IMR-90 (cell line): ENCODE measurements at regions not wholly inside any gene's neighbourhood (a gene's known extent, or its start where the extent isn't known, plus 50 kb on each side); places are given as distances from the start of the nearest gene placed in this dataset.

Experiments
- ATAC-seq: fragments of 200-7000 bp; cut with Tn5 transposase; 2 replicates; pipeline ENCODE4 v1.9.1; 2020; ENCODE audit warnings: low read depth, mild to moderate bottlenecking, moderate library complexity
- BruUV-seq: library from RNA; stranded (reverse); fragments of 400-500 nt; replicated peaks from 2 replicates; lab custom pipeline; 2021; lab: Mats Ljungman, UMichigan
- CTCF ChIA-PET: fragments of 300-600 bp; formaldehyde crosslinking; extraction: SDS; loops from one replicate; lab custom pipeline; 2021; ENCODE audit warnings: antibody characterized with exemption; lab: Yijun Ruan, JAX
- POLR2A ChIA-PET: fragments of 300-600 bp; sonication (Branson Sonifier 250); formaldehyde crosslinking; loops from one replicate; lab custom pipeline; 2022; ENCODE audit warnings: antibody characterized with exemption; ENCODE audit not compliant: unreplicated experiment; lab: Charles Lee
- DNase-seq: peaks from one replicate; pipeline ENCODE4 v3.0.0; 2013
- H2AFZ ChIP-seq: replicated peaks from 2 replicates; pipeline ENCODE3; 2013; ENCODE audit warnings: low read length, mild to moderate bottlenecking; ENCODE audit not compliant: poor library complexity
- H2AK5ac ChIP-seq: 2 replicates; pipeline ENCODE4 v1.6.1; 2013; ENCODE audit warnings: low read depth, low read length, inconsistent platforms
- H2AK9ac ChIP-seq: replicated peaks from 2 replicates; pipeline ENCODE3; 2013; ENCODE audit warnings: mild to moderate bottlenecking, low read depth, low read length, moderate library complexity; ENCODE audit not compliant: poor library complexity
- H2BK120ac ChIP-seq: 2 replicates; pipeline ENCODE4 v1.6.1; 2013; ENCODE audit warnings: low read depth, low read length, inconsistent platforms
- H2BK15ac ChIP-seq: 3 replicates; pipeline ENCODE4 v1.6.1; 2013; ENCODE audit warnings: low read depth, low read length, inconsistent platforms
- H2BK20ac ChIP-seq: 2 replicates; pipeline ENCODE4 v1.6.1; 2013; ENCODE audit warnings: low read depth, mild to moderate bottlenecking, inconsistent platforms, low read length, moderate library complexity
- H2BK5ac ChIP-seq: 2 replicates; pipeline ENCODE4 v1.6.1; 2013; ENCODE audit warnings: mild to moderate bottlenecking, low read depth, low read length, inconsistent platforms; ENCODE audit not compliant: poor library complexity, severe bottlenecking
- H3K14ac ChIP-seq: replicated peaks from 2 replicates; pipeline ENCODE4 v1.6.1; 2013; ENCODE audit warnings: low read depth, low read length, inconsistent platforms
- H3K18ac ChIP-seq: 2 replicates; pipeline ENCODE4 v1.6.1; 2013; ENCODE audit warnings: low read depth, low read length, control low read depth
- H3K23ac ChIP-seq: 2 replicates; pipeline ENCODE4 v1.6.1; 2013; ENCODE audit warnings: low read depth, low read length, inconsistent platforms
- H3K27ac ChIP-seq: 2 replicates; pipeline ENCODE4 v1.5.1; 2013; ENCODE audit warnings: mild to moderate bottlenecking, control low read depth, low read length; ENCODE audit not compliant: insufficient read depth
- H3K27me3 ChIP-seq: 2 replicates; pipeline ENCODE4 v1.6.1; 2013; ENCODE audit warnings: low read length; ENCODE audit not compliant: control insufficient read depth, insufficient read depth
- H3K36me3 ChIP-seq: 2 replicates; pipeline ENCODE4 v1.6.1; 2013; ENCODE audit warnings: low read length, mixed read lengths; ENCODE audit not compliant: control insufficient read depth, insufficient read depth
- H3K4ac ChIP-seq: 2 replicates; pipeline ENCODE4 v1.6.1; 2013; ENCODE audit warnings: low read depth, low read length, inconsistent platforms
- H3K4me1 ChIP-seq: 2 replicates; pipeline ENCODE4 v1.6.1; 2013; ENCODE audit warnings: low read length, mixed read lengths; ENCODE audit not compliant: control insufficient read depth, insufficient read depth
- H3K4me2 ChIP-seq: 2 replicates; pipeline ENCODE4 v1.6.1; 2013; ENCODE audit warnings: low read depth, mild to moderate bottlenecking, control low read depth, low read length, moderate library complexity
- H3K4me3 ChIP-seq: 2 replicates; pipeline ENCODE4 v1.5.1; 2013; ENCODE audit warnings: low read depth, mild to moderate bottlenecking, control low read depth, low read length, moderate library complexity; ENCODE audit not compliant: insufficient read depth
- H3K56ac ChIP-seq: 2 replicates; pipeline ENCODE4 v1.6.1; 2013; ENCODE audit warnings: low read length, inconsistent platforms; ENCODE audit not compliant: insufficient read depth; ENCODE audit errors: extremely low read depth
- H3K79me1 ChIP-seq, 2 experiments: 2 replicates each; pipeline ENCODE4 v1.6.1; 2013; ENCODE audit warnings: low read length in 2 of 2, inconsistent platforms in 1 of 2, low read depth in 1 of 2
- H3K9ac ChIP-seq: 2 replicates; pipeline ENCODE4 v1.6.1; 2013; ENCODE audit warnings: low read depth, low read length, control low read depth
- H3K9me1 ChIP-seq: 2 replicates; pipeline ENCODE4 v1.6.1; 2013; ENCODE audit warnings: low read length, inconsistent platforms; ENCODE audit not compliant: insufficient read depth
- H3K9me3 ChIP-seq: 2 replicates; pipeline ENCODE4 v1.6.1; 2013; ENCODE audit warnings: low read length; ENCODE audit not compliant: control insufficient read depth, insufficient read depth
- H4K20me1 ChIP-seq: 2 replicates; pipeline ENCODE4 v1.6.1; 2013; ENCODE audit warnings: low read length, inconsistent platforms; ENCODE audit not compliant: insufficient read depth
- H4K5ac ChIP-seq: 2 replicates; pipeline ENCODE4 v1.6.1; 2013; ENCODE audit warnings: mild to moderate bottlenecking, low read depth, low read length, control low read depth
- H4K8ac ChIP-seq, 2 experiments: 2 replicates each; pipeline ENCODE4 v1.6.1; 2013; ENCODE audit warnings: low read depth in 2 of 2, low read length in 2 of 2, control low read depth in 1 of 2, inconsistent platforms in 1 of 2
- H4K91ac ChIP-seq: 2 replicates; pipeline ENCODE4 v1.6.1; 2013; ENCODE audit warnings: low read depth, low read length, inconsistent platforms; ENCODE audit not compliant: insufficient read depth
- BHLHE40 ChIP-seq: fragments of 150-350 bp; IDR thresholded peaks from 2 replicates; pipeline ENCODE4 v1.6.1; 2016; ENCODE audit warnings: mild to moderate bottlenecking, low read depth, low read length
- CEBPB ChIP-seq: IDR thresholded peaks from 2 replicates; pipeline ENCODE4 v1.6.1; 2012; ENCODE audit warnings: low read depth, low read length, improper control_type of control experiment
- CTCF ChIP-seq: conservative IDR thresholded peaks from 2 replicates; pipeline ENCODE4 v1.5.1; 2012; ENCODE audit warnings: mild to moderate bottlenecking, low read depth, low read length, improper control_type of control experiment
- ELK1 ChIP-seq: fragments of 150-350 bp; IDR thresholded peaks from 2 replicates; pipeline ENCODE4 v1.6.1; 2016; ENCODE audit warnings: low read depth, mild to moderate bottlenecking, low read length, moderate library complexity, borderline replicate concordance
- MAFK ChIP-seq: IDR thresholded peaks from 2 replicates; pipeline ENCODE4 v1.6.1; 2012; ENCODE audit warnings: low read depth, low read length, improper control_type of control experiment
- MXI1 ChIP-seq: IDR thresholded peaks from 2 replicates; pipeline ENCODE4 v1.6.1; 2012; ENCODE audit warnings: low read depth, mild to moderate bottlenecking, low read length, moderate library complexity, borderline replicate concordance
- NFE2L2 ChIP-seq: fragments of 150-350 bp; IDR thresholded peaks from 2 replicates; pipeline ENCODE4 v1.6.1; 2016; ENCODE audit warnings: low read depth, mild to moderate bottlenecking, low read length
- POLR2A ChIP-seq: IDR thresholded peaks from 2 replicates; pipeline ENCODE4 v1.6.1; 2012; ENCODE audit warnings: mild to moderate bottlenecking, low read depth, low read length
- RAD21 ChIP-seq: IDR thresholded peaks from 2 replicates; pipeline ENCODE4 v1.6.1; 2012; ENCODE audit warnings: low read length, improper control_type of control experiment
- RCOR1 ChIP-seq: IDR thresholded peaks from 2 replicates; pipeline ENCODE4 v1.6.1; 2012; ENCODE audit warnings: mild to moderate bottlenecking, low read length, improper control_type of control experiment; ENCODE audit not compliant: insufficient replicate concordance
- RFX5 ChIP-seq: IDR thresholded peaks from 2 replicates; pipeline ENCODE4 v1.8.0; 2012; ENCODE audit warnings: low read depth, mild to moderate bottlenecking, low read length, moderate library complexity
- SMC3 ChIP-seq: fragments of 150-350 bp; IDR thresholded peaks from 2 replicates; pipeline ENCODE4 v1.6.1; 2016; ENCODE audit warnings: low read depth, mild to moderate bottlenecking, antibody characterized with exemption, low read length, moderate library complexity
- WGBS, 2 experiments: methylation state at CpG; one replicate each; pipeline versions ENCODE4 v1.1.5 to v1.1.7; 2013; ENCODE audit warnings: missing lambda C conversion rate in 2 of 2; ENCODE audit not compliant: insufficient read length in 1 of 2; ENCODE audit errors: extremely low coverage in 2 of 2; 5-methylcytosine and 5-hydroxymethylcytosine counted together
- dilution Hi-C: fragments of 300-500 bp; cut with HindIII; formaldehyde crosslinking; loops from one replicate; pipeline ENCODE4 v1.14.3; 2018; ENCODE audit warnings: low sequenced_read_pairs; ENCODE audit not compliant: unreplicated experiment
- in situ Hi-C: fragments of 300-500 bp; cut with MboI; formaldehyde crosslinking; loops from 3 replicates; pipeline ENCODE4 v1.14.3; 2019; ENCODE audit warnings: low sequenced_read_pairs, inconsistent platforms, mixed read lengths
- intact Hi-C: fragments of 100-400 bp; cut with micrococcal nuclease; formaldehyde crosslinking; loops from 2 replicates; pipeline ENCODE4 v1.10.0; 2022

- H3K9ac ChIP-seq = peak overlapping the region; percentile 59; the same call in 1 of the 2 replicates
- no peaks in the 10 kb centered on the region for H3K9me3 ChIP-seq
- H3K79me1 ChIP-seq = no peaks in the 10 kb centered on the region
- H4K5ac ChIP-seq = peak overlapping the region; percentile 23
- BruUV-seq = no TSS peak
- no peak overlapping the region for H2AK5ac ChIP-seq
- H2BK15ac ChIP-seq = peak overlapping the region; percentile 34; the same call in 2 of the 3 replicates
- TF ChIP-seq MAFK = no peak
- TF ChIP-seq ELK1 = no peak
- TF ChIP-seq RAD21 = no peak
- TF ChIP-seq POLR2A = no peak
- no peak for TF ChIP-seq RCOR1
- TF ChIP-seq RFX5 = no peak
- no peak for TF ChIP-seq NFE2L2
- no peak for TF ChIP-seq SMC3
- TF ChIP-seq MXI1 = no peak
- TF ChIP-seq CEBPB = no peak
- TF ChIP-seq BHLHE40 = no peak
- TF ChIP-seq CTCF = no peak
- H3K4me2 ChIP-seq = peak overlapping the region; percentile 68
- H4K8ac ChIP-seq = peak overlapping the region; percentile 84 to 95
- H3K9me1 ChIP-seq = no peaks in the 10 kb centered on the region; the same call in 1 of the 2 replicates
- H3K18ac ChIP-seq = peak overlapping the region; percentile 46
- H3K23ac ChIP-seq = peak overlapping the region; percentile 41; the same call in 1 of the 2 replicates
- peak; percentile 87 for ATAC-seq
- H2AK9ac ChIP-seq = no peak overlapping the region
- H3K27ac ChIP-seq = peak overlapping the region; percentile 53; the same call in 1 of the 2 replicates
- no peak overlapping the region; the same call in 1 of the 2 replicates for H3K56ac ChIP-seq
- dilution Hi-C loops = no loop called here
- H4K20me1 ChIP-seq = no peaks in the 10 kb centered on the region
- 0 out of 2 replicates have a peak overlapping the region, but pooled peaks have one; percentile 1 for H3K4me3 ChIP-seq
- peak overlapping the region; percentile 65; the same call in 1 of the 2 replicates for H3K14ac ChIP-seq
- WGBS, 2 experiments = no CpG with 5 or more reads among the region's 8 CpGs
- peaks cover 4% of the 10 kb centered on the region for H3K4me1 ChIP-seq
- peak overlapping the region; percentile 46 for H2BK5ac ChIP-seq
- H3K36me3 ChIP-seq = no peaks in the 10 kb centered on the region
- POLR2A ChIA-PET = interaction anchor here (0.5 kb wide), 1 partner anchor 14 kb away, joined by 3 read pairs; no protein-coding TSS in a partner anchor
- H3K4ac ChIP-seq = no peak overlapping the region; the same call in 1 of the 2 replicates
- peak overlapping the region; percentile 14; the same call in 1 of the 2 replicates for H2BK120ac ChIP-seq
- H4K91ac ChIP-seq = peak overlapping the region; percentile 9; the same call in 1 of the 2 replicates
- peak; percentile 46 for DNase-seq
- CTCF ChIA-PET = no interaction called here
- no peaks in the 10 kb centered on the region for H3K27me3 ChIP-seq
- in situ Hi-C loops = no loop called here
- intact Hi-C loops = no loop called here
- H2AFZ ChIP-seq = peak overlapping the region; percentile 36
- H2BK20ac ChIP-seq = no peak overlapping the region; the same call in 1 of the 2 replicates
These were observed 243.8 kb upstream of the PWP1 start for GRCh38 chr12:107441665-107442300.
